ENCODE measurements at regions not wholly inside any gene's neighbourhood (a gene's known extent, or its start where the extent isn't known, plus 50 kb on each side); places are given as distances from the start of the nearest gene placed in this dataset.

- TF ChIP-seq CTCF (conservative IDR thresholded peaks at IDR 0.05; ENCODE audit: low read length) (no peak), EZH2phosphoT487 (IDR thresholded peaks at IDR 0.05; ENCODE audit: borderline replicate concordance, low read depth, low read length) (no peak)
Observed at GRCh38 chr1:55448261-55448660, 233.1 kb upstream of the USP24 start.
